ENCODE measurements at regions not wholly inside any gene's neighbourhood (a gene's known extent, or its start where the extent isn't known, plus 50 kb on each side); places are given as distances from the start of the nearest gene placed in this dataset.

- DNase-seq, result no peak
- H3K36me3 ChIP-seq (replicated peaks), result no peaks in the 10 kb centered on the region
- no peaks in the 10 kb centered on the region for H3K27me3 ChIP-seq (replicated peaks)
- H3K4me3 ChIP-seq (ENCODE audit: low read depth, low read length), result no peak overlapping the region
- in situ Hi-C loops (cut with HindIII; ENCODE audit: low pct_ligation_motif_present, low sequenced_read_pairs), result no loop called here
- no peak for TF ChIP-seq CTCF (IDR thresholded peaks at IDR 0.05; ENCODE audit: low read depth, low read length, missing control alignments)
- no peak overlapping the region for H3K27ac ChIP-seq
Measured at GRCh38 chrX:78213331-78213730, 73.9 kb upstream of the TAF9B start.

- H3K27ac ChIP-seq, result no peak overlapping the region
- TF ChIP-seq CTCF (IDR thresholded peaks at IDR 0.05; ENCODE audit: low read depth, low read length, missing control alignments), result peak; percentile 32
- in situ Hi-C loops (cut with HindIII; ENCODE audit: low pct_ligation_motif_present, low sequenced_read_pairs), result no loop called here
- peak; percentile 7 for DNase-seq
- H3K36me3 ChIP-seq (replicated peaks), result no peaks in the 10 kb centered on the region
- no peaks in the 10 kb centered on the region for H3K27me3 ChIP-seq (replicated peaks)
- no peak overlapping the region for H3K4me3 ChIP-seq (ENCODE audit: low read depth, low read length)
Measured at GRCh38 chrX:78199851-78200250, 60.4 kb upstream of the TAF9B start.
